T-cell (primary cell): ENCODE measurements at regions not wholly inside any gene's neighbourhood (a gene's known extent, or its start where the extent isn't known, plus 50 kb on each side); places are given as distances from the start of the nearest gene placed in this dataset.
A peak's percentile ranks its signal among the peaks of the same experiment; 100 is the strongest.

ENCODE experiments used
- ATAC-seq, 4 experiments: fragments of 200-7000 bp in 3 of 4; fragments of 150-1000 bp in 1 of 4; cut with Tn5 transposase; replicated peaks in 1 of 4; 1 replicate in 3 of 4; 2 replicates in 1 of 4; pipeline ENCODE4 v1.10.0; 2021; ENCODE audit warnings: moderate library complexity in 3 of 4, mild to moderate bottlenecking in 2 of 4, moderate number of reproducible peaks in 1 of 4
- CTCF ChIA-PET, 2 donors: fragments of 300-600 bp; sonication (Branson Sonifier 250); formaldehyde crosslinking; loops; one replicate each; lab custom pipeline; 2022; ENCODE audit warnings: antibody characterized with exemption in 2 of 2; lab: Charles Lee
- POLR2A ChIA-PET, 2 donors: fragments of 300-600 bp; sonication (Branson Sonifier 250); formaldehyde crosslinking; loops; one replicate each; lab custom pipeline; 2022; ENCODE audit warnings: antibody characterized with exemption in 2 of 2; lab: Charles Lee
- DNase-seq, 35 experiments: peaks; one replicate each; pipeline versions ENCODE4 v3.0.0 to v3.0.0-alpha.2; 2013 to 2023
- H3K27ac ChIP-seq: one replicate; pipeline ENCODE4 v1.5.1; 2013; ENCODE audit warnings: low read length
- H3K27me3 ChIP-seq, 2 experiments: replicated peaks in 1 of 2; 1 replicate in 1 of 2; 2 replicates in 1 of 2; pipeline versions ENCODE4 v1.6.1 to v1.7.0; 2013; ENCODE audit warnings: low read length in 1 of 2, mixed read lengths in 1 of 2; ENCODE audit not compliant: control insufficient read depth in 2 of 2, insufficient read depth in 2 of 2; ENCODE audit errors: extremely low read depth in 1 of 2
- H3K36me3 ChIP-seq, 2 donors: 1 replicate in 1 of 2; 2 replicates in 1 of 2; pipeline versions ENCODE4 v1.6.1 to v1.7.0; 2013; ENCODE audit warnings: low read length in 1 of 2; ENCODE audit not compliant: control insufficient read depth in 2 of 2, insufficient read depth in 1 of 2; ENCODE audit errors: extremely low read depth in 1 of 2
- H3K4me1 ChIP-seq, 2 experiments: 1 replicate in 1 of 2; 2 replicates in 1 of 2; pipeline versions ENCODE4 v1.6.1 to v1.7.0; 2013; ENCODE audit warnings: low read length in 2 of 2, mixed read lengths in 1 of 2; ENCODE audit not compliant: insufficient read depth in 2 of 2, control insufficient read depth in 1 of 2; ENCODE audit errors: extremely low read depth in 1 of 2
- H3K4me3 ChIP-seq, 2 donors: 1 replicate in 1 of 2; 2 replicates in 1 of 2; pipeline versions ENCODE4 v1.5.1 to v1.7.0; 2013; ENCODE audit warnings: mild to moderate bottlenecking in 2 of 2, low read length in 1 of 2, moderate library complexity in 1 of 2; ENCODE audit not compliant: control insufficient read depth in 1 of 2; ENCODE audit errors: extremely low read depth in 1 of 2
- H3K9me3 ChIP-seq: 2 replicates; pipeline ENCODE4 v1.7.0; 2013
- H3K27ac Mint-ChIP-seq, 2 donors: one replicate each; pipeline ENCODE4 v1.8.0; 2020 to 2021; ENCODE audit warnings: mild to moderate bottlenecking in 2 of 2, mixed read lengths in 2 of 2
- H3K27me3 Mint-ChIP-seq, 2 donors: one replicate each; pipeline ENCODE4 v1.8.0; 2021 to 2022; ENCODE audit warnings: mixed read lengths in 2 of 2
- H3K36me3 Mint-ChIP-seq: one replicate; pipeline ENCODE4 v1.8.0; 2021; ENCODE audit warnings: mixed read lengths
- H3K4me1 Mint-ChIP-seq, 3 donors: one replicate each; pipeline ENCODE4 v1.8.0; 2020 to 2022; ENCODE audit warnings: mixed read lengths in 3 of 3, mild to moderate bottlenecking in 1 of 3
- H3K4me3 Mint-ChIP-seq, 3 donors: one replicate each; pipeline ENCODE4 v1.8.0; 2020 to 2022; ENCODE audit warnings: mild to moderate bottlenecking in 3 of 3, mixed read lengths in 3 of 3, moderate library complexity in 3 of 3
- H3K9me3 Mint-ChIP-seq, 3 donors: one replicate each; pipeline ENCODE4 v1.8.0; 2020 to 2022; ENCODE audit warnings: mixed read lengths in 3 of 3
- WGBS: methylation state at CpG from one replicate; pipeline ENCODE4 v1.1.5; 2013; ENCODE audit warnings: missing lambda C conversion rate; ENCODE audit not compliant: insufficient coverage; 5-methylcytosine and 5-hydroxymethylcytosine counted together

- DNase-seq (no peak), ATAC-seq (no peak)
- peaks cover 0 to 5% of the 10 kb centered on the region in 2 experiments for H3K4me1 ChIP-seq
- no peak overlapping the region for H3K4me3 ChIP-seq
- H3K27ac ChIP-seq = no peak overlapping the region
- H3K4me1 Mint-ChIP-seq = peaks cover 2 to 14% (median 7%) of the 10 kb centered on the region in 3 donors
- no peaks in the 10 kb centered on the region for H3K36me3 Mint-ChIP-seq
- no peaks in the 10 kb centered on the region for H3K27me3 ChIP-seq
- H3K36me3 ChIP-seq = no peaks in the 10 kb centered on the region
- CTCF ChIA-PET = no interaction called here
- peaks cover 0 to 7% of the 10 kb centered on the region in 2 donors for H3K27me3 Mint-ChIP-seq
- H3K9me3 ChIP-seq = no peaks in the 10 kb centered on the region
- POLR2A ChIA-PET = no interaction called here
- no peaks in the 10 kb centered on the region for H3K9me3 Mint-ChIP-seq
- 44% methylated on average over 1 of the region's 1 CpG for WGBS
- H3K4me3 Mint-ChIP-seq = no peak overlapping the region
- H3K27ac Mint-ChIP-seq = no peak overlapping the region
These were observed 85.3 kb upstream of the UBE2E2 start for GRCh38 chr3:23117856-23118255.

- Histone ChIP-seq H3K27me3 (no peaks in the 10 kb centered on the region), H3K27ac (no peak overlapping the region), H3K36me3 (no peaks in the 10 kb centered on the region), H3K4me3 (no peak overlapping the region), H3K4me1 (no peaks in the 10 kb centered on the region), H3K9me3 (no peaks in the 10 kb centered on the region)
- no peaks in the 10 kb centered on the region for H3K36me3 Mint-ChIP-seq
- CTCF ChIA-PET = no interaction called here
- POLR2A ChIA-PET = no interaction called here
- peaks cover 0 to 10% (median 0%) of the 10 kb centered on the region in 3 donors for H3K9me3 Mint-ChIP-seq
- no peak overlapping the region for H3K4me3 Mint-ChIP-seq
- H3K27me3 Mint-ChIP-seq = peaks cover 7 to 9% of the 10 kb centered on the region in 2 donors
- DNase-seq (no peak), ATAC-seq (no peak)
- WGBS = 87% methylated on average over 2 of the region's 3 CpGs
- H3K27ac Mint-ChIP-seq = peak overlapping the region in 1 of 2 donors; percentile 3
- no peaks in the 10 kb centered on the region for H3K4me1 Mint-ChIP-seq
These were observed 75.9 kb upstream of the UBE2E2 start for GRCh38 chr3:23127196-23127595.

- Mint-ChIP-seq H3K9me3 (peaks cover 0 to 10% (median 0%) of the 10 kb centered on the region in 3 donors), H3K4me1 (no peaks in the 10 kb centered on the region), H3K27me3 (peaks cover 7 to 9% of the 10 kb centered on the region in 2 donors), H3K36me3 (no peaks in the 10 kb centered on the region), H3K4me3 (no peak overlapping the region), H3K27ac (no peak overlapping the region)
- Histone ChIP-seq H3K9me3 (no peaks in the 10 kb centered on the region), H3K36me3 (no peaks in the 10 kb centered on the region), H3K4me1 (no peaks in the 10 kb centered on the region), H3K4me3 (no peak overlapping the region), H3K27me3 (no peaks in the 10 kb centered on the region), H3K27ac (no peak overlapping the region)
- ATAC-seq = no peak
- no peak for DNase-seq
- CTCF ChIA-PET = no interaction called here
- POLR2A ChIA-PET = interaction anchor here in 1 of 2 donors (0.7 kb wide), 1 partner anchor 1260 kb away, joined by 3 read pairs; no protein-coding TSS in a partner anchor
- WGBS = no CpG with 5 or more reads among the region's 2 CpGs
These were observed 74.5 kb upstream of the UBE2E2 start for GRCh38 chr3:23128655-23129054.

- H3K9me3 Mint-ChIP-seq = peaks cover 0 to 10% (median 0%) of the 10 kb centered on the region in 3 donors
- H3K4me1 ChIP-seq = no peaks in the 10 kb centered on the region
- CTCF ChIA-PET = no interaction called here
- peaks cover 7 to 9% of the 10 kb centered on the region in 2 donors for H3K27me3 Mint-ChIP-seq
- H3K27ac ChIP-seq = no peak overlapping the region
- no peaks in the 10 kb centered on the region for H3K4me1 Mint-ChIP-seq
- no peaks in the 10 kb centered on the region for H3K27me3 ChIP-seq
- H3K9me3 ChIP-seq = no peaks in the 10 kb centered on the region
- POLR2A ChIA-PET = no interaction called here
- H3K36me3 ChIP-seq = no peaks in the 10 kb centered on the region
- DNase-seq = no peak
- no peak for ATAC-seq
- no peak overlapping the region for H3K27ac Mint-ChIP-seq
- no peak overlapping the region for H3K4me3 ChIP-seq
- no peaks in the 10 kb centered on the region for H3K36me3 Mint-ChIP-seq
- 80% methylated on average over 1 of the region's 4 CpGs for WGBS
- no peak overlapping the region for H3K4me3 Mint-ChIP-seq
These were observed 74.0 kb upstream of the UBE2E2 start for GRCh38 chr3:23129117-23129516.

GRCh38 chr3:23129817-23130216, 73.3 kb upstream of the UBE2E2 start:
- CTCF ChIA-PET = no interaction called here
- no peaks in the 10 kb centered on the region for H3K4me1 Mint-ChIP-seq
- no peaks in the 10 kb centered on the region for H3K36me3 Mint-ChIP-seq
- H3K27ac ChIP-seq = no peak overlapping the region
- H3K27me3 Mint-ChIP-seq = peaks cover 7 to 9% of the 10 kb centered on the region in 2 donors
- no peaks in the 10 kb centered on the region for H3K36me3 ChIP-seq
- POLR2A ChIA-PET = no interaction called here
- no peaks in the 10 kb centered on the region for H3K9me3 ChIP-seq
- DNase-seq (no peak), ATAC-seq (no peak)
- H3K9me3 Mint-ChIP-seq = peaks cover 0 to 10% (median 0%) of the 10 kb centered on the region in 3 donors
- no peaks in the 10 kb centered on the region for H3K4me1 ChIP-seq
- WGBS = no CpG with 5 or more reads among the region's 3 CpGs
- H3K27ac Mint-ChIP-seq = no peak overlapping the region
- H3K27me3 ChIP-seq = no peaks in the 10 kb centered on the region
- H3K4me3 Mint-ChIP-seq = no peak overlapping the region
- no peak overlapping the region for H3K4me3 ChIP-seq

GRCh38 chr3:23130406-23130805, 72.7 kb upstream of the UBE2E2 start:
- peaks cover 0 to 10% (median 0%) of the 10 kb centered on the region in 3 donors for H3K9me3 Mint-ChIP-seq
- peaks cover 7 to 9% of the 10 kb centered on the region in 2 donors for H3K27me3 Mint-ChIP-seq
- H3K27ac Mint-ChIP-seq = no peak overlapping the region
- no peak overlapping the region for H3K4me3 Mint-ChIP-seq
- no peak for ATAC-seq
- Histone ChIP-seq H3K36me3 (no peaks in the 10 kb centered on the region), H3K27ac (no peak overlapping the region), H3K4me1 (no peaks in the 10 kb centered on the region), H3K27me3 (no peaks in the 10 kb centered on the region), H3K4me3 (no peak overlapping the region), H3K9me3 (no peaks in the 10 kb centered on the region)
- ChIA-PET CTCF (no interaction called here), POLR2A (no interaction called here)
- DNase-seq = no peak
- 89% methylated on average over 2 of the region's 4 CpGs for WGBS
- no peaks in the 10 kb centered on the region for H3K36me3 Mint-ChIP-seq
- no peaks in the 10 kb centered on the region for H3K4me1 Mint-ChIP-seq
